ENCODE measurements at regions not wholly inside any gene's neighbourhood (a gene's known extent, or its start where the extent isn't known, plus 50 kb on each side); places are given as distances from the start of the nearest gene placed in this dataset.

GRCh38 chr3:63159764-63160163, 118.3 kb upstream of the SYNPR start:
- H3K36me3 ChIP-seq (ENCODE audit: control insufficient read depth in 4 of 4, insufficient read depth in 3 of 4, low read depth in 1 of 4, low read length in 3 of 4), result no peaks in the 10 kb centered on the region
- WGBS, result 77% methylated on average over 2 of the region's 2 CpGs
- no peak overlapping the region for H3K27ac ChIP-seq (ENCODE audit: low read depth in 1 of 2, low read length in 2 of 2)
- no peak overlapping the region for H3K4me3 ChIP-seq (ENCODE audit: low read depth in 1 of 3, low read length in 3 of 3)
- TF ChIP-seq RAD21 (IDR thresholded peaks at IDR 0.05) (no peak), FOXA2 (IDR thresholded peaks at IDR 0.05) (no peak), FOXA1 (IDR thresholded peaks at IDR 0.05) (no peak), RXRA (IDR thresholded peaks at IDR 0.05) (no peak), HNF4G (IDR thresholded peaks at IDR 0.05) (no peak), GABPA (IDR thresholded peaks at IDR 0.05 in 1 of 2, conservative IDR thresholded peaks at IDR 0.05 in 1 of 2) (no peak), EGR1 (IDR thresholded peaks at IDR 0.05; ENCODE audit: low read depth in 2 of 2) (no peak), ZBTB33 (IDR thresholded peaks at IDR 0.05) (no peak)
- TF ChIP-seq, protein P1, sequence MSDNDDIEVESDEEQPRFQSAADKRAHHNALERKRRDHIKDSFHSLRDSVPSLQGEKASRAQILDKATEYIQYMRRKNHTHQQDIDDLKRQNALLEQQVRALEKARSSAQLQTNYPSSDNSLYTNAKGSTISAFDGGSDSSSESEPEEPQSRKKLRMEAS (IDR thresholded peaks at IDR 0.05), result no peak
- TF ChIP-seq, protein P2, sequence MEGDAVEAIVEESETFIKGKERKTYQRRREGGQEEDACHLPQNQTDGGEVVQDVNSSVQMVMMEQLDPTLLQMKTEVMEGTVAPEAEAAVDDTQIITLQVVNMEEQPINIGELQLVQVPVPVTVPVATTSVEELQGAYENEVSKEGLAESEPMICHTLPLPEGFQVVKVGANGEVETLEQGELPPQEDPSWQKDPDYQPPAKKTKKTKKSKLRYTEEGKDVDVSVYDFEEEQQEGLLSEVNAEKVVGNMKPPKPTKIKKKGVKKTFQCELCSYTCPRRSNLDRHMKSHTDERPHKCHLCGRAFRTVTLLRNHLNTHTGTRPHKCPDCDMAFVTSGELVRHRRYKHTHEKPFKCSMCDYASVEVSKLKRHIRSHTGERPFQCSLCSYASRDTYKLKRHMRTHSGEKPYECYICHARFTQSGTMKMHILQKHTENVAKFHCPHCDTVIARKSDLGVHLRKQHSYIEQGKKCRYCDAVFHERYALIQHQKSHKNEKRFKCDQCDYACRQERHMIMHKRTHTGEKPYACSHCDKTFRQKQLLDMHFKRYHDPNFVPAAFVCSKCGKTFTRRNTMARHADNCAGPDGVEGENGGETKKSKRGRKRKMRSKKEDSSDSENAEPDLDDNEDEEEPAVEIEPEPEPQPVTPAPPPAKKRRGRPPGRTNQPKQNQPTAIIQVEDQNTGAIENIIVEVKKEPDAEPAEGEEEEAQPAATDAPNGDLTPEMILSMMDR (IDR thresholded peaks at IDR 0.05; ENCODE audit: low read depth, low read length, missing input control), result no peak
- no peak overlapping the region for H3K9ac ChIP-seq (ENCODE audit: low read depth in 1 of 2, low read length in 2 of 2)
- no peaks in the 10 kb centered on the region for H3K4me1 ChIP-seq (ENCODE audit: control insufficient read depth in 4 of 4, insufficient read depth in 4 of 4, low read length in 3 of 4)
- no peak for DNase-seq (ENCODE audit: low spot score)
- no peaks in the 10 kb centered on the region for H3K27me3 ChIP-seq (ENCODE audit: control insufficient read depth in 4 of 4, insufficient read depth in 4 of 4, low read length in 3 of 4)
- H3K9me3 ChIP-seq (ENCODE audit: control insufficient read depth in 4 of 4, low read length in 3 of 4), result no peaks in the 10 kb centered on the region

DNA sequence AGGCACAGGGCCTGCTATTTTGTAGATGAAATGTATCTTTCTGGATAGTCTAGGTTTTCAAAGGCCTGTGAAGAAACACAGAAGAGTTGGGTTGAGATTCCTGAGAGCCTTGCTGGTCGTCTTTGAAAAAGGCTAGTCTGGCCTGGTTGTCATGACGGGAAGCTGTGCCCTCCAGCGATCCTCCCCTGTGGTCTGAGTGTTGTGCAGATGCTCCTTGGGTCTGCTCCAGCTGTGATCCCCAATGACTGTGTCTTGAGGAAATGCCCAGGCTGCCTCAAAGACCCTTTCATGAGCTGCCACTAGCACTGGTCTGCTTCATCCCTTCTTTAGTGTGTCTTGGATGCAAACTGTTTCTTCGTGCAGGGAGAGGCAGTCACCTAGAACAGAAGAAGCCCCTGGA, 111.0 kb upstream of the SYNPR start:
- Histone ChIP-seq H3K9ac (ENCODE audit: low read depth in 1 of 2, low read length in 2 of 2) (no peak overlapping the region), H3K27me3 (ENCODE audit: control insufficient read depth in 4 of 4, insufficient read depth in 4 of 4, low read length in 3 of 4) (no peaks in the 10 kb centered on the region), H3K4me1 (ENCODE audit: control insufficient read depth in 4 of 4, insufficient read depth in 4 of 4, low read length in 3 of 4) (no peaks in the 10 kb centered on the region), H3K4me3 (ENCODE audit: low read depth in 1 of 3, low read length in 3 of 3) (no peak overlapping the region), H3K9me3 (ENCODE audit: control insufficient read depth in 4 of 4, low read length in 3 of 4) (no peaks in the 10 kb centered on the region), H3K27ac (ENCODE audit: low read depth in 1 of 2, low read length in 2 of 2) (no peak overlapping the region), H3K36me3 (ENCODE audit: control insufficient read depth in 4 of 4, insufficient read depth in 3 of 4, low read depth in 1 of 4, low read length in 3 of 4) (no peaks in the 10 kb centered on the region)
- no peak for TF ChIP-seq ZBTB33 (IDR thresholded peaks at IDR 0.05)
- no peak for TF ChIP-seq SP1 (IDR thresholded peaks at IDR 0.05)
- TF ChIP-seq FOXA1 (IDR thresholded peaks at IDR 0.05), result no peak
- no peak for TF ChIP-seq YY1 (IDR thresholded peaks at IDR 0.05)
- no peak for TF ChIP-seq JUND (IDR thresholded peaks at IDR 0.05)
- TF ChIP-seq HNF4A (conservative IDR thresholded peaks at IDR 0.05), result no peak
- no peak for TF ChIP-seq RAD21 (IDR thresholded peaks at IDR 0.05)
- TF ChIP-seq, protein P2 (IDR thresholded peaks at IDR 0.05; ENCODE audit: low read depth, low read length, missing input control), result no peak
- no peak for TF ChIP-seq GABPA (IDR thresholded peaks at IDR 0.05 in 1 of 2, conservative IDR thresholded peaks at IDR 0.05 in 1 of 2)
- 75% methylated on average over 4 of the region's 4 CpGs for WGBS
- DNase-seq (ENCODE audit: low spot score), result no peak

Data from liver (tissue), 8 donors.